K562 (cell line): ENCODE measurements at regions not wholly inside any gene's neighbourhood (a gene's known extent, or its start where the extent isn't known, plus 50 kb on each side); places are given as distances from the start of the nearest gene placed in this dataset.

Experiments used
- ATAC-seq: fragments of 200-7000 bp; cut with Tn5 transposase; 3 replicates; pipeline ENCODE4 v1.9.1; 2020; ENCODE audit warnings: moderate library complexity
- BruUV-seq: library from RNA; stranded (reverse); fragments of 400-500 nt; replicated peaks from 2 replicates; lab custom pipeline; 2021; lab: Mats Ljungman, UMichigan
- CTCF ChIA-PET: fragments of 300-600 bp; formaldehyde crosslinking; extraction: SDS; loops from one replicate; lab custom pipeline; 2021; ENCODE audit warnings: low intra/inter-chr PET ratio; lab: Yijun Ruan, JAX
- POLR2A ChIA-PET: fragments of 300-600, 350-650 bp; sonication (Branson Sonifier 250); formaldehyde crosslinking; extraction: SDS; loops from one replicate; lab custom pipeline; 2021; ENCODE audit warnings: antibody characterized with exemption, inconsistent platforms; lab: Yijun Ruan, JAX
- DNase-seq, 4 experiments: peaks; one replicate each; pipeline versions ENCODE4 v3.0.0 to v3.0.0-alpha.2; 2011 to 2018; ENCODE audit warnings: low spot score in 3 of 4, mixed read lengths in 3 of 4; ENCODE audit errors: extremely low read depth in 1 of 4
- FAIRE-seq: peaks from 2 replicates; lab custom pipeline; 2011; peaks lifted over from hg19 to GRCh38; lab: Jason Lieb, UNC
- H2AFZ ChIP-seq: 2 replicates; pipeline ENCODE4 v1.6.0; 2011; ENCODE audit warnings: low read depth, low read length, control low read depth, inconsistent platforms
- H3K27ac ChIP-seq: fragments of 200-600 bp; 3 replicates; pipeline ENCODE4 v1.8.0; 2011; ENCODE audit warnings: low read depth, mild to moderate bottlenecking, control low read depth, inconsistent platforms, low read length, moderate library complexity, mixed read lengths; ENCODE audit errors: extremely low read depth
- H3K27me3 ChIP-seq, 2 experiments: fragments of 300-600 bp in 1 of 2; 2 replicates in 1 of 2; 3 replicates in 1 of 2; pipeline versions ENCODE4 v1.6.0 to v1.8.0; 2011; ENCODE audit warnings: inconsistent platforms in 2 of 2, low read length in 2 of 2, mild to moderate bottlenecking in 1 of 2, mixed read lengths in 1 of 2, moderate library complexity in 1 of 2; ENCODE audit not compliant: control insufficient read depth in 2 of 2, insufficient read depth in 2 of 2
- H3K36me3 ChIP-seq: fragments of 300-600 bp; 3 replicates; pipeline ENCODE4 v1.8.0; 2011; ENCODE audit warnings: mild to moderate bottlenecking, low read length, inconsistent platforms; ENCODE audit not compliant: control insufficient read depth, insufficient read depth
- H3K4me1 ChIP-seq, 2 experiments: fragments of 200-600 bp in 1 of 2; replicated peaks in 1 of 2; 2 replicates in 1 of 2; 3 replicates in 1 of 2; pipeline versions ENCODE4 v1.5.1 to v1.8.0; 2011; ENCODE audit warnings: inconsistent platforms in 2 of 2, low read length in 2 of 2, mild to moderate bottlenecking in 1 of 2, mixed read lengths in 1 of 2, moderate library complexity in 1 of 2; ENCODE audit not compliant: control insufficient read depth in 2 of 2, insufficient read depth in 2 of 2
- H3K4me2 ChIP-seq: 2 replicates; pipeline ENCODE4 v1.6.1; 2011; ENCODE audit warnings: low read length, control low read depth, inconsistent platforms, mixed read lengths; ENCODE audit not compliant: insufficient read depth
- H3K4me3 ChIP-seq: fragments of 200-600 bp; sonication (generic), shearing (Covaris generic); 2 replicates; pipeline ENCODE4 v1.5.1; 2016; ENCODE audit warnings: control low read depth, inconsistent platforms
- H3K79me2 ChIP-seq: fragments of 200-600 bp; 3 replicates; pipeline ENCODE4 v1.8.0; 2011; ENCODE audit warnings: low read length, inconsistent platforms; ENCODE audit not compliant: control insufficient read depth, insufficient read depth
- H3K9ac ChIP-seq, 2 experiments: 2 replicates each; pipeline versions ENCODE4 v1.6.0 to v1.6.1; 2011; ENCODE audit warnings: low read depth in 2 of 2, low read length in 2 of 2, control low read depth in 1 of 2, inconsistent platforms in 1 of 2, mild to moderate bottlenecking in 1 of 2, mixed read lengths in 1 of 2; ENCODE audit not compliant: insufficient read depth in 1 of 2
- H3K9me1 ChIP-seq: one replicate; pipeline ENCODE4 v1.6.0; 2011; ENCODE audit warnings: inconsistent platforms, mild to moderate bottlenecking, low read length, moderate library complexity; ENCODE audit not compliant: control insufficient read depth, insufficient read depth
- H3K9me3 ChIP-seq: replicated peaks from 2 replicates; pipeline ENCODE4 v1.5.1; 2011; ENCODE audit warnings: low read depth, low read length, inconsistent platforms; ENCODE audit not compliant: control insufficient read depth, insufficient read depth
- H4K20me1 ChIP-seq: replicated peaks from 2 replicates; pipeline ENCODE4 v1.6.1; 2011; ENCODE audit warnings: low read length, inconsistent platforms, mixed read lengths; ENCODE audit not compliant: control insufficient read depth, insufficient read depth
- BHLHE40 ChIP-seq: IDR thresholded peaks from 2 replicates; pipeline ENCODE4 v1.6.1; 2011; ENCODE audit warnings: low read length, improper control_type of control experiment
- CBX1 ChIP-seq: sonication (generic); IDR thresholded peaks from 2 replicates; pipeline ENCODE4 v1.6.1; 2016; ENCODE audit warnings: antibody characterized with exemption, low read depth, mild to moderate bottlenecking
- CBX5 ChIP-seq: IDR thresholded peaks from 2 replicates; pipeline ENCODE4 v1.6.1; 2014; ENCODE audit warnings: low read depth, borderline replicate concordance
- COPS2 ChIP-seq: fragments of 450-650 bp; conservative IDR thresholded peaks from 2 replicates; pipeline ENCODE4 v1.6.1; 2016; ENCODE audit warnings: mild to moderate bottlenecking, moderate library complexity
- MTA2 ChIP-seq: fragments of 450-650 bp; IDR thresholded peaks from 2 replicates; pipeline ENCODE4 v1.6.1; 2016; ENCODE audit warnings: low read depth
- PHF20 ChIP-seq: fragments of 450-650 bp; IDR thresholded peaks from 2 replicates; pipeline ENCODE4 v1.6.1; 2018; ENCODE audit not compliant: partially characterized antibody
- RFX5 ChIP-seq: IDR thresholded peaks from 2 replicates; pipeline ENCODE4 v1.6.1; 2011; ENCODE audit warnings: low read depth, mild to moderate bottlenecking, improper control_type of control experiment, low read length
- SIN3A ChIP-seq, 2 experiments: fragments of 150-350 bp in 1 of 2; IDR thresholded peaks; 2 replicates each; pipeline ENCODE4 v1.6.1; 2011 to 2016; ENCODE audit warnings: borderline replicate concordance in 2 of 2, low read depth in 2 of 2, low read length in 2 of 2, mild to moderate bottlenecking in 2 of 2, moderate library complexity in 2 of 2; ENCODE audit not compliant: control insufficient read depth in 1 of 2
- SNRNP70 ChIP-seq: fragments of 200-400 bp; formaldehyde crosslinking; optimal IDR thresholded peaks from 2 replicates; pipeline ENCODE3; 2017; ENCODE audit warnings: low read depth, low read length
- ZNF175 ChIP-seq: fragments of 200-800 bp; sonication (Bioruptor generic); IDR thresholded peaks from 2 replicates; pipeline ENCODE4 v1.6.1; 2016; ENCODE audit warnings: low read depth, mild to moderate bottlenecking, missing genetic modification characterization, missing compliant biosample characterization
- ZNF24 ChIP-seq: fragments of 450-650 bp; IDR thresholded peaks from 2 replicates; pipeline ENCODE4 v1.6.1; 2016
- ZNF57 ChIP-seq: fragments of 450-650 bp; formaldehyde crosslinking; IDR thresholded peaks from 2 replicates; pipeline ENCODE4 v1.4.0; 2020; ENCODE audit warnings: mild to moderate bottlenecking, moderate library complexity
- ZNF644 ChIP-seq: fragments of 200-800 bp; sonication (Bioruptor generic); IDR thresholded peaks from 2 replicates; pipeline ENCODE4 v1.6.1; 2016; ENCODE audit warnings: low read depth, missing genetic modification characterization, missing compliant biosample characterization
- WGBS: fragments of 100-300 bp; shearing (Covaris generic); methylation state at CpG from one replicate; pipeline ENCODE4 v1.1.6; 2016; ENCODE audit warnings: low coverage, mixed read lengths; ENCODE audit not compliant: insufficient coverage; ENCODE audit errors: missing lambda C conversion rate; 5-methylcytosine and 5-hydroxymethylcytosine counted together
- in situ Hi-C: fragments of 300-500 bp; cut with MboI; formaldehyde crosslinking; loops from 4 replicates; pipeline ENCODE4 v1.15.0; 2018; ENCODE audit warnings: inconsistent platforms, mixed read lengths
- intact Hi-C: fragments of 100-400 bp; cut with micrococcal nuclease; formaldehyde crosslinking; loops from 2 replicates; pipeline ENCODE4 v1.14.2; 2022
- TF ChIP-seq, protein P1 (sequence below), 2 experiments: fragments of 450-650 bp; conservative IDR thresholded peaks; 2 replicates each; pipeline ENCODE4 v1.6.1; 2017; ENCODE audit warnings: mild to moderate bottlenecking in 2 of 2, moderate library complexity in 2 of 2
- TF ChIP-seq, protein P2 (sequence below): fragments of 250-450 bp; sonication (Bioruptor Pico); IDR thresholded peaks from 2 replicates; pipeline ENCODE4 v1.8.0; 2021; ENCODE audit warnings: moderate library complexity, mild to moderate bottlenecking, inconsistent platforms

DNA sequence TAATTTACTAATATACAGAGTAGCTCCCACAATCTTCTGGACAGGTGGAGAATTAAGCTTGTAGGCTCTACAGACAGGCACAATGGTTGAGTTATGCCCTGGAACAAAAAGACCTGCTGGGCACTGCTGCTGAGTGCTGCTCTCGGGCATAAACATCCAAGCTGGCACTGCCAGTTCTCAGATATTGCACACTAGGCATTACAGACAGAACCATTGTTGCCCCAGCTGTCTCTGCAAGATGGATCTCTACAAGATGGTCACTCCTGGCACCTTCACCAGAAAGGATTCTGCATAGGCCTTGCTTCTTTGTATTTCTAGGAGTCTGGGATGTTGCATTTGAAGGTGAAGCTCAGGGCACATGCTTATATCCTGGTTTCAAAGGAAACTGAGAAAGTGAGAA lies 527.1 kb downstream of the STIM2 start (continued):
- TF ChIP-seq, protein P1, sequence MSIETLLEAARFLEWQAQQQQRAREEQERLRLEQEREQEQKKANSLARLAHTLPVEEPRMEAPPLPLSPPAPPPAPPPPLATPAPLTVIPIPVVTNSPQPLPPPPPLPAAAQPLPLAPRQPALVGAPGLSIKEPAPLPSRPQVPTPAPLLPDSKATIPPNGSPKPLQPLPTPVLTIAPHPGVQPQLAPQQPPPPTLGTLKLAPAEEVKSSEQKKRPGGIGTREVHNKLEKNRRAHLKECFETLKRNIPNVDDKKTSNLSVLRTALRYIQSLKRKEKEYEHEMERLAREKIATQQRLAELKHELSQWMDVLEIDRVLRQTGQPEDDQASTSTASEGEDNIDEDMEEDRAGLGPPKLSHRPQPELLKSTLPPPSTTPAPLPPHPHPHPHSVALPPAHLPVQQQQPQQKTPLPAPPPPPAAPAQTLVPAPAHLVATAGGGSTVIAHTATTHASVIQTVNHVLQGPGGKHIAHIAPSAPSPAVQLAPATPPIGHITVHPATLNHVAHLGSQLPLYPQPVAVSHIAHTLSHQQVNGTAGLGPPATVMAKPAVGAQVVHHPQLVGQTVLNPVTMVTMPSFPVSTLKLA (conservative IDR thresholded peaks at IDR 0.05): no peak
- no peak for TF ChIP-seq RFX5

DNA sequence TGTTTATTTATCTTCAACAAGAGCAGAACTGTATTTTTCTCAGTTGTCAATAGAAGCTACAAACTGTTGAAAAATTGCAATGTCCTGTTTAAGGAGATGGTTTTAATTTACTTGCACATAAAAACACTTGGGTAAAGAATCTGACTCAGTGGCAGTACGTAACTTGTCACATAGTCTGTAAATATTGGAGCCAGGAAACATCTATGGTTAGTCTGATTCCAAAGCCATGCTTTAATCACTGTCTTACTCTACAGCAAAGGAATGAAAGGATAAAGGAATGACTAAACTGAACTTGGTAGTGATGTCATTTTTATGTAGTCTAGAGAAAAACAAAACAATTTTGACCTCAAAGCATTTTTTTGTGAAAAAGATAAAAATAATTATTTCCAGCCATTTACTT lies 537.2 kb downstream of the STIM2 start:
- FAIRE-seq (no peak), ATAC-seq (no peak), DNase-seq (no peak)
- Histone ChIP-seq H3K4me3 (no peak overlapping the region), H3K4me2 (no peak overlapping the region), H3K79me2 (no peaks in the 10 kb centered on the region), H3K36me3 (no peaks in the 10 kb centered on the region), H3K4me1 (no peaks in the 10 kb centered on the region), H2AFZ (no peak overlapping the region), H3K27ac (no peak overlapping the region), H3K9ac (no peak overlapping the region), H4K20me1 (no peaks in the 10 kb centered on the region), H3K9me3 (no peaks in the 10 kb centered on the region), H3K27me3 (no peaks in the 10 kb centered on the region), H3K9me1 (no peaks in the 10 kb centered on the region)
- 0% methylated on average over 1 of the region's 1 CpG for WGBS
- intact Hi-C loops (no loop called here), in situ Hi-C loops (no loop called here)
- BruUV-seq: no TSS peak
- no peak for TF ChIP-seq MTA2
- TF ChIP-seq, protein P2, sequence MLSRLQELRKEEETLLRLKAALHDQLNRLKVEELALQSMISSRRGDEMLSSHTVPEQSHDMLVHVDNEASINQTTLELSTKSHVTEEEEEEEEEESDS: no peak
- TF ChIP-seq CBX5: no peak
- no peak for TF ChIP-seq PHF20
- no peak for TF ChIP-seq BHLHE40
- no peak for TF ChIP-seq COPS2
- no peak for TF ChIP-seq ZNF24
- TF ChIP-seq ZNF644: no peak
- no peak for TF ChIP-seq ZNF57 (CRISPR knock-in tag)
- no peak for TF ChIP-seq SNRNP70
- TF ChIP-seq, protein P1 (conservative IDR thresholded peaks at IDR 0.05): no peak
- TF ChIP-seq SIN3A (IDR thresholded peaks at IDR 0.05; ENCODE audit: borderline replicate concordance in 2 of 2, control insufficient read depth in 1 of 2, low read depth in 2 of 2, low read length in 2 of 2): no peak
- no peak for TF ChIP-seq CBX1
- no peak for TF ChIP-seq ZNF175 (CRISPR knock-in tag)
- CTCF ChIA-PET: no interaction called here
- POLR2A ChIA-PET: no interaction called here
